ENCODE measurements at regions not wholly inside any gene's neighbourhood (a gene's known extent, or its start where the extent isn't known, plus 50 kb on each side); places are given as distances from the start of the nearest gene placed in this dataset.

GRCh38 chr14:51478175-51478621 lies 173.5 kb upstream of the FRMD6 start:
- Histone ChIP-seq H2AFZ (ENCODE audit: low read depth, low read length) (no peak overlapping the region), H3K9me1 (replicated peaks; ENCODE audit: control insufficient read depth, extremely low read depth, insufficient read depth, low read length) (no peaks in the 10 kb centered on the region), H3K36me3 (ENCODE audit: control insufficient read depth in 2 of 2, extremely low read depth in 1 of 2, insufficient read depth in 2 of 2, low read length in 2 of 2) (no peaks in the 10 kb centered on the region), H4K20me1 (replicated peaks; ENCODE audit: control insufficient read depth, extremely low read depth, insufficient read depth, low read length) (no peaks in the 10 kb centered on the region), H3K9ac (replicated peaks; ENCODE audit: extremely low read depth, insufficient read depth, low read length) (no peak overlapping the region), H3K4me3 (replicated peaks in 1 of 3; ENCODE audit: insufficient read depth in 1 of 3, low read depth in 1 of 3, low read length in 3 of 3) (no peak overlapping the region), H3K79me2 (ENCODE audit: control insufficient read depth, insufficient read depth, low read length) (no peaks in the 10 kb centered on the region), H3K4me1 (ENCODE audit: control insufficient read depth, extremely low read depth, insufficient read depth, low read length) (no peaks in the 10 kb centered on the region), H3K27me3 (ENCODE audit: control insufficient read depth in 2 of 2, insufficient read depth in 2 of 2, low read length in 2 of 2) (no peaks in the 10 kb centered on the region), H3K9me3 (replicated peaks; ENCODE audit: control insufficient read depth, insufficient read depth, low read length) (no peaks in the 10 kb centered on the region), H3K4me2 (ENCODE audit: insufficient read depth, low read length) (no peak overlapping the region), H3K27ac (ENCODE audit: insufficient read depth, low read depth, low read length) (no peak overlapping the region)
- no TSS peak for BruUV-seq (replicated peaks)
- dilution Hi-C loops (cut with MboI; ENCODE audit: extremely low pct_ligation_motif_present, low sequenced_read_pairs) (no loop called here), intact Hi-C loops (cut with micrococcal nuclease) (no loop called here)
- ChIA-PET POLR2A (no interaction called here), CTCF (no interaction called here)
- FAIRE-seq (no peak), DNase-seq (ENCODE audit: low read depth, low spot score) (no peak)
- TF ChIP-seq JUN (IDR thresholded peaks at IDR 0.05; ENCODE audit: borderline replicate concordance, insufficient read depth, insufficient read length, low read depth) (no peak), POLR2AphosphoS5 (IDR thresholded peaks at IDR 0.05; ENCODE audit: insufficient read depth, low read depth, low read length) (no peak), MAX (IDR thresholded peaks at IDR 0.05; ENCODE audit: insufficient read depth, insufficient read length) (no peak), POLR2A (IDR thresholded peaks at IDR 0.05; ENCODE audit: low read depth, low read length) (no peak), CTCF (IDR thresholded peaks at IDR 0.05; ENCODE audit: extremely low read depth in 1 of 2, insufficient read depth in 1 of 2, low read depth in 1 of 2, low read length in 2 of 2) (no peak), MYC (IDR thresholded peaks at IDR 0.05; ENCODE audit: low read depth, low read length) (no peak), FOS (IDR thresholded peaks at IDR 0.05; ENCODE audit: borderline replicate concordance, insufficient read depth, low read length) (no peak)

Measured in endothelial cell of umbilical vein (primary cell).